Uterus (tissue), 2 donors: ENCODE measurements at regions not wholly inside any gene's neighbourhood (a gene's known extent, or its start where the extent isn't known, plus 50 kb on each side); places are given as distances from the start of the nearest gene placed in this dataset.

Experiments
- CTCF ChIP-seq, 4 experiments: fragments of 200-600 bp in 2 of 4; fragments of 450-650 bp in 2 of 4; sonication (generic) in 2 of 4; IDR thresholded peaks; one replicate each; pipeline ENCODE4 v1.5.1; 2016 to 2019; ENCODE audit warnings: antibody characterized with exemption in 4 of 4, mild to moderate bottlenecking in 2 of 4, moderate library complexity in 1 of 4
- POLR2A ChIP-seq, 2 donors: fragments of 450-650 bp; IDR thresholded peaks; one replicate each; pipeline ENCODE4 v1.6.1; 2016; ENCODE audit warnings: antibody characterized with exemption in 2 of 2, mild to moderate bottlenecking in 1 of 2, moderate library complexity in 1 of 2

DNA sequence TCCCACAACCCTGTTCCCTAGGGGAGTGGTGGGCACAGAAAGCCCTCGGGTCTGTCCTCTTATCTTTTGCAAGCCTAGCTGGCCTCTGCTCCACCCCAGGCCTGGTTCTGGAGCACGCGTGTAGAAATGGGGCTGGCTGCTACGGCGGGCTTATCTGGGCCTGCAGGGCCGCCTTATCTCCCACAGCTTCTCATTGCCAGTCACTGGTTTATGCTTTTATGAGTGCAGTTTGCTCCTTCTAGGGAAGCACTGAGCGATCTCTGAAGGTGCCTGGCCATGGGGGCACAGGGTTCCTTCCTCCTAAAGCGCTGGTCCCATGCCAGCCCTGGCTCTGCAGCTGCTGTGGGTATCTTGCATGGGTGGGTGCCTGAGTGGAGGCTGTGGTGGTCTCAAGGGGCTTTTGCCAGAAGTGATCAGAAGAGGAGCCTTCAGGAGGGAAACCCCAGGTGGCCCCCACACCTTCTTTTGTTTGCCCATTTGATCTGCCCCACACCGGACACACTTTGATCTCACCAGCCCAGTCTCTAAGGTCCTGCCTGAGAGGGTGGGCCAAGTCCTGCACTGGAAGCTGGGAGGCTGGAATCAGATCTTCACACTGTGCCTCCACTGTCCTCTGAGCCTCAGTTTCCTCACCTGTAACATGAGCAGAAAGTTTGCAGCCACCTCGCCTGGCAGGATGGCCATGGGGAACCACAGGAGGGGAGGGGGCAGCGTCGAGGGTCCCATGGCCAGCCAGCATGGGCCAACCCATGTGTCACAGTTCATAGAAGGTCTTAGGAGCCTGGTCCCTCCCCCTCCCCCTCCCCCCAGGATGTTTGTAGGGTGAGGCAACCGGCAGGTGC is 86.6 kb upstream of the FGF3 start:
- TF ChIP-seq CTCF (IDR thresholded peaks at IDR 0.05) (no peak), POLR2A (IDR thresholded peaks at IDR 0.05) (no peak)
